GM21529 (cell line): ENCODE measurements at regions not wholly inside any gene's neighbourhood (a gene's known extent, or its start where the extent isn't known, plus 50 kb on each side); places are given as distances from the start of the nearest gene placed in this dataset.
"Not testable (repeated sequence)": the region's sequence is repeated elsewhere in the genome, so short reads cannot be mapped to it uniquely, and the experiment has no call there.

Experiments
- ATAC-seq: cut with Tn5 transposase; IDR thresholded peaks from one replicate; pipeline ENCODE4 v1.9.1; 2021; ENCODE audit not compliant: unreplicated experiment

DNA sequence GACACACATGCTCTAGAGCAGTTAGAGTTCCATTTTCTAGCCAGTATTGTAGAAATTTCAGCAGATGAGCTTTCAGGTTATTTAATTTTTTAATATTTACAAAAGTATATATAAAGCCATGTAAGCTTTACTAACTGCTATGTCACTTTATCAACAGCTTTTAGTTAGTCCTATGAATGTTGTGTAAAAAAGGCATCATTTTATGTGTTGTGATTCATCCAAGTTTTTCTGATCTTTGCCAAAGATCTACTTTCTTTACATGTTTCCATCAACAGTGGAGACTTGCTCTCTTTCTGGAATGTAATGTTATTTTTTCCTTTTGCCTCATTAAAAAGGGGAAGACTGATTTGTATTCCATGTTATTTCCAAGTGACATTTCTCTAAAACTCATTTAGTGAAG, 125.2 kb upstream of the TFPI start:
- ATAC-seq = no peak

DNA sequence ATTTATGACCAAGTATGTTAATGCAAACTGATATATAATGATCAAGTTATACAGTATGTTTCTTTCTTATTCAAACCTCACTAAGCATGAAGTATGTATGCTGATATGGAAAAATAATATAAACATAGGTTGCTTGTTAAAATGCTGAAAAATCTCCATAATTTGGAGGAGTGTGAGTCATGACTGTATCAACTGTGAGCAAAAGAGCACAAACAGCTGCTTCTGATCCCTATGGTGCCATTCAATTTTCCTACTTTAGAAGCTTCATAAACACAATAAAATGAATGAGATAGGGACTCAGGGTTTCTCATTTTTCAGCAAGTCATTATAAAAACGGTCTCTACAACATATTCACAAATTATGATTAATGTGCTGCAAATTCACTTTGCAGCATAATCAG, 129.9 kb upstream of the TFPI start:
- no peak for ATAC-seq

DNA sequence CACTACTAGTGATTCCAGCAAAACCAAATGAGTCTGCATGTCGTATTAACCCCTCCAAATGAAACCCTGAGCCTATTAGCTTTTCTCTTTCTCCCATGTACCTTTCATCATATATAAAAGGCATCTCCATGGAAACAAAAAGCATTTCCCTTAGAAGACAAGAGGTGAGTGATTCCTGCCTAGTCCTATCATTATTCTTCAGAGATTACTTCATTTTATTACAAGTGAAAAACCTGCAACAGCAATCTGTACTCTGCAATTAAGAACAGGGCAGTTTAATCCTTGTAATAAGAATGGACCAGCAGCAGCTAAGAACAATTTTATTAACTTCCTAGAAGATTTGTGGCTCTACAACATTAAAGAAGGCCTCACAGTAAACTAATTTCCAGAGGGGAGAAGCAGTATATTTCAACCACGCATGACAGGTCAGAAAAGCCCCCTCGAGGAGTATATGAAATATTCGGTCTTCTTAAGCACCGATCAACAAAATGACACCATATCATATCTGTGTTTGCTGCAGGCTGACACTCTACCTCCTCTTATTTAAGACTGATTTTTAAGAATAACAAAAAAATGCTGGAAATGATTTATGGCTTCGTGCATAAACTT, 132.3 kb upstream of the TFPI start:
- no peak for ATAC-seq

DNA sequence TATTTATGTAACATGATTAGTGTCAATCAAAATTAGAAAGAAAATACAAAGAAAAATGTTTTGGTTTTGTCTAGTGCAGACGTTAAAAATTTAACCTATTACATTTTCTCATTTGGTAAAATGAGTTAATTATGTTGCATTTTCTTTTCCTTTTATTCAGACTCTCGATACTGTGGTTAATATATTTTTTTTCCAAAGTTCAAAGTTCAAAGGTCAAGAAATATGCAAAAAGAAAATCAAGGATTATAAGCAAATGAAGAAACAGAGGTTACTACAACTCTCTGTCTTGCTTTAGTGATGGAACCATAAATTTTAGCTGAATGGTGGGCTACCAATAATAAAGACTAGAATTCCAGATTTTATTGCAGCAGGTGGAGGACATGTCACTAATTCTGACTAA, 133.3 kb upstream of the TFPI start:
- ATAC-seq = no peak

DNA sequence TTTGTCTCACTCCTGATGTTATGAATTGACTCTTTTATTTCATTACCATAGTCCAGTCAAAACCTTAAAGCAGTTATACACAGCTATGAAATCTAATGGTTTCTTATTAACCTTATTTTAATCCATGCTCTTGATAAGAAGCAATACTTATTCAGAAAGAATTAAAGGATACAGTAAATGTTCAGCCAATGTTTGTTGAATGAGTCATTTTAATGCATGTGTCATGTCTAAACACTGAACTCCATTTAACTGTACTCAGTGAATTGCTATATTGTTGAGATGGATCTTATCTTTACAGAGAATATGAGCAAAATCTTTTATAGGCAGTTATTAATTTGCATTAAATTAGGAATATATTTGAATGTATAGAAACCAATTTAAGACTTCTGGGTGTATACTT, 135.1 kb upstream of the TFPI start:
- no peak for ATAC-seq

DNA sequence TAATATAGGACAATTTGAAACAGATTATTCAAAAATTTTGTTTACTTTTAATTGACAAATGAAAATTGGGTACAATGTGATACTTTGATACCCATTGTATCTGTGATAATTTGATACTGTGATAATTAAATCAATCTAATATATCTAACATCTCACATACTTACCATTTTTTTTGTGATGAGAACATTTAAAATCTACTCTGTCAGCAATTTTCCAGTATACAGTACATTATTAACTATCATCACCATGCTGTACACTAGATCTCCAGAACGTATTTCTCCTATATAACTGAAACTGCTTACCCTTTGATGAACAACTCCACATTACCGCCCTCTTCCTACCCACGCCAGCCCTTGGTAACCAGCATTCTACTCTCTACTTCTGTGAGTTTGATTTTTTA, 139.7 kb upstream of the TFPI start:
- ATAC-seq = no peak

DNA sequence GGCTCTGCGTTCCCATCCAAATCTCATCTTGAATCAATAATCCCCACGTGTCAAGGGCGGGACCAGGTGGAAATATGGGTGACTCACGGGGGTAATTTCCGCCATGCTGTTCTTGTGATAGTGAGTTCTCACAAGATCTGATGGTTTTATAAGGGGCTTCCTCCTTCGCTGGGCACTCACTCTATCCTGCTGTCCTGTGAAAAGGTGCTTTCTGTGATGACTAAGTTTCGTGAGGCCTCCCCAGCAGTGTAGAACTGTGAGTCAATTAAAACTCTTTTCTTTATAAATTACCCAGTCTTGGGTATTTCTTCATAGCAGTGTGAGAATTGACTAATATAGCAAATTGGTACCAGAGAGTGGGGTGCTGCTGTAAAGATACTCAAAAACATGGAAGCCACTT, 142.4 kb upstream of the TFPI start:
- not testable (repeated sequence) for ATAC-seq

DNA sequence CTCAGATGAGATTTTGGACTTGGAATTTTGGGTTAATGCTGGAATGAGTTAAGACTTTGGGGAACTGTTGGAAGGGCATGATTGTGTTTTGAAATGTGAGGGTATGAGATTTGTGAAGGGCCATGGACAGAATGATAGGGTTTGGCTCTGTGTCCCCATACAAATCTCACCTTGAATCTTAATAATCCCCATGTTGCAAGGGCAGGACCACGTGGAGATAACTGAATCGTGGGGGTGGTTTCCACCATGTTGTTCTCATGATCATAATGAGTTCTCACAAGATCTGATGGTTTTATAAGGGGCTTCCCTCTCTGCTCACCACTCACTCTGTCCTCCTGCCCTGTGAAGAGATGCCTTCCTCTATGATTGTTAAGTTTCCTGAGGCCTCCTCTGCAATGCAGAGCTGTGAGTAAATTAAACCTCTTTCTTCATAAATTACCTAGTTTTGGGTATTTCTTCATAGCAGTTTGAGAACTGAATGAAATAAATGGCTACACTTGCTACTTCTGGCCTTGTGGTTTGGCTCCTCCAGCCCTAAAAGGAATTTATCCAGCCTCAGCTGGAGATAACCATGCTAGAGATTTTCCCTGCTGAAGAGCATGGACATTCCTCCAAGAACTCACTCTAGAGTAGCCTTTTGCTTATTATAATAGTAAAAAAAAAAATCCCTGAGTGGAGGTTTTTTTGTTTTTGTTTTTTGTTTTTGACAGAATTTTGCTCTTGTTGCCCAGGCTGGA, 144.3 kb upstream of the TFPI start:
- no peak for ATAC-seq

DNA sequence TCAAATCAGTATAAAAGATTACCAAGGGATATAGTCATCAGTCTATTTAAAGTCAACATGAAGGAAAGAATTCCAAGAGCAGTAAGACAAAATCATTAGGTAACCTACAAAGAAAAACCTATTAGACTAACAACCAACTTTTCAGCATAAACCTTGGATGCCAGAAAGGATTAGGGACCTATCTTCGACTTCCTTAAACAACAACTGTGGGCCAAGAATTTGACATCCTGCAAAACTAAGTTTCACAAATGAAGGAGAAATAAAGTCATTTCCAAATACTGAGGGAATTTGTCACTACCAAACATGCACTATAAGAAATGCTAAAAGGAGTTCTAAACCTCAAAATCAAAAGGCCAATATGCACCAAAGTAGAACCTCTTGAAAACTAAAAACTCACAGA, 147.9 kb upstream of the TFPI start:
- ATAC-seq = no peak

DNA sequence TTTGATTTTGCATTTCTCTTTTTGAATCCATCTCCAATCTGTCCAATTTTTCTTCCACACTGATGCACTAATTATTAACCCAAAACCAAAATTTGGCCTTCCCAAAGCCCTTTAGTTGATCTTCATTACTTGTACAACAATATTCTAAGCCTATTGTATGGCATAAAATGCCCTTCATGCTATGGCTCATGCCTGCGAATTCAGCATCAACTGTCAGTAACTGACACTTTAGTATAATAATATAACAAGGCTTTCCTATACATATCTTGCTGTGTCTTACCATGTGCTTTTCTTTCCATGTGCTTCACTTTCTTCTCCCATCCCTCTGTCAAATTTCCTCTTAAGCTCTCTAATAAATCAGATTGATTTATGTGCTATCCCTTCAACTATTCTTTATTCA, 154.0 kb upstream of the TFPI start:
- no peak for ATAC-seq

DNA sequence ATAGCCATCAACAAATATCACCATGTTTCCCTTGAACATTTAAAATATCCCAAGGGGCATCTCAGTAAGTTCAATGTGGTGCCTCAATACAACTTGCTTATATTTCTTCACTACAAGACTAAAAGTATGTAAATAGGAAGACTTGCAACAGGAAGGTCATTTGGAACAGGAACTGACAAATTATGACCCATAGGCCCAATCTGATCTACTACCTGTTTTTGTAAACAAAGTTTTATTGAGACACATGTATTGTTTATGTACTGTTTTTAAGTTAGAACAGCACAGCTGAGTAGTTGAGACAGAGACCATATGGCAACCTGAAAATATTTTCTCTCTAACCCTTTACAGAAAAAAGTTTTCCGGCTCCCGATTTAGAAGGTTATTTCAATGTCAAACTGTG, 154.8 kb upstream of the TFPI start:
- ATAC-seq = no peak

DNA sequence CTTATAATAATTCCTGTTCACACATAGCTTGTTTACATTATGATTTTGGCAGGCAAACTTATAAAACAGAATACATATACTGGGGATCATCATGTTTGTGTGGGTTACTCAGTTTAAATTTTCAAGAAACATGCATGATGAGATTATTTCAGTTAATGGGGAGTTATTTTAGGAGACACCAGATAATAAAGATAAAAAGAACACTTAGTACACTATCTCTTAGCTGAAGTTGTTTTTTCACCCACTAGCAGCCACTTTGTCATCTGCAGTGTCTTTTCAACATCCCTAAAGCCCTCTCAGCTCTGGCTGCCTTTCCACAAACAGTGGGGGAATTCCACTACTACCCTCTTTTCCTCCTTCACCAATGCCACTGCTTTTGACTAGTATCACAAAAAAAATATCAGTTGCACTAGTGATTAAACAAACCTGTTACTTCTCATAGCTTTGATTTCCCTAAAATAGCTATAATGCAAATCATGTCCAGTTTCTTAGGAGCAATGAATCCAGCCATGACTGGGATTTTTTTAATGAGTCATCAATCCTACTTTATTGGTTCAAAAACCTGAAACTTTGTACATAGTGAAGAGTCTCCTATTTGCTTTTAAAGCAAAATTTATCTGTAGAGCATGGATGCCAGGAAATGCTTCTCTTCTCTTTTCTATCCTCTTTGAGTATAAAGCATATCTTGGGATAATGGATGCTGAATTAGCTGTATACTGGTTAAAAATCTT, 156.7 kb upstream of the TFPI start:
- ATAC-seq = no peak

DNA sequence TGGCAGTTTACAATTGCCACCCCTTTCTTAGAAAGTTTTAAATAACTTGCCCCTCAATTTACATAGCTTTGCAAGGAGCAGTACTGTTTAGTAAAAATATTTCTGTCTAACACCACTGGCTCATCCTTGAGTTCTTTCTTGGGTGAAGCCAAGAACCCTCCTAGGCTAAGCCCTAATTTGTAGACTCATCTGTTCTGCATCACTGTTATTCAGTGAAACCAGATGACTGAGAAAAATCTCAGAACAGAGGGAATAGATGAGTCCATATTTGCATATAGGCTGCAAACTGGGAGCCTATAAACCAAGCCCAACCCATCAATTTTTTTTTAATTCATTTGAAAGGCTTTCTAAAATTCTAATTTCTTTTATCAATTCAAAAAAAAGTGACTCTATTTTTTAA, 161.4 kb upstream of the TFPI start:
- no peak for ATAC-seq

DNA sequence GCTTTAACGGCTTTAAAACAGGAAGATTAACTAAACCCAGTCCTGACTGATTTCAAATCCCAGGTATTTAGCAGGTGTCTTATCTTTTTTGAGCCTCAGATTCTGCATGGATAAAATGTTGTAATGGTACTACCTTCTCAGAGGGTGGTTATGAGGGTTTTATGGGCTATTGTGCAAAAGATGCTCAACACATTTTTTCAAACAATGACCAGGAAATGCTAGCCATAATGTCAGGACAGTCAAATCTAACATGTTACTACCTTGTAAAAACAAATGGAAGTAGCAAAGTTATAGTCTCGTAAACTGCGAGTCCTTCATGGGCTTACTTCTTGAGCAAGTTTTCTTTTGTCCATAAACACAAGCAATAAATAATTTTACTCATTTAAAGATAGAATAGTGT, 162.1 kb upstream of the TFPI start:
- no peak for ATAC-seq

DNA sequence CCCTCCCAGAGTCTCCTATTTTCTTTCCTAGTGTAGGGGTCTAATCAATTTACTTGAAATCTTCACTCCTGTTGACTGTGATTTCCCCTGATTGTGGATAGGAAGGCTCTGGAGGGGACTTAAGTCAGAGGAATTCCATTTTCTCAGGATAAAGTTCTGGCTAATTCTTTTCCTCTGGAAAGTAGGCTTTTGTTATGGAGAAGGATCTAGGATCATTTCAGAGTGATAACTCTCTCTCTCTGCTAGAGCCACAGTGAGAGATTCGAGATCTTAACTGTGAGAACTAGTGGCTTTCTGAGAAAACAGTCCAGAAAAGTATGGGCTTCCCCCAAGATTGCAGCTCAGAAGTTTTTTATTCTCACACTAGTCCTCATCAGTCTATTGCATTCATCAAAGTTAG, 163.9 kb upstream of the TFPI start:
- no peak for ATAC-seq

DNA sequence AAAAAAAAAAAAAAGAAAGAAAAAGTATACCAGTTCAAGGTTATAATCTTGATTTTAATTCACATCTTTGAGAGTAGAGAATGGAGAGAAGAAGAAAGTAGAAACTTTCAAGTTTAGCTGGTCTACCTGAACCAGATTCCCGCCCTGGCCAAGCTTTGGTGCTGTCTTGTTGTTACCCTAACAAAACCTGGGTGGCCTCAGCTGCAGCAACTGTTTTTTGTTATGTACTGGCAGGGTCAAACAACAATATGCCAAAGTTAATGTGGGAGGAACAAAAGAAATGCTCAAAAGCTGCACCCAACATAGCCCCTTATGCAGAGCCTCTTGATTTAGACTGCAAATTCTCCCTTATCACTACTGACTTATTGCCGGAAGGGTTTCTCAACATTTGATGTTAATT, 165.3 kb upstream of the TFPI start:
- ATAC-seq = no peak

DNA sequence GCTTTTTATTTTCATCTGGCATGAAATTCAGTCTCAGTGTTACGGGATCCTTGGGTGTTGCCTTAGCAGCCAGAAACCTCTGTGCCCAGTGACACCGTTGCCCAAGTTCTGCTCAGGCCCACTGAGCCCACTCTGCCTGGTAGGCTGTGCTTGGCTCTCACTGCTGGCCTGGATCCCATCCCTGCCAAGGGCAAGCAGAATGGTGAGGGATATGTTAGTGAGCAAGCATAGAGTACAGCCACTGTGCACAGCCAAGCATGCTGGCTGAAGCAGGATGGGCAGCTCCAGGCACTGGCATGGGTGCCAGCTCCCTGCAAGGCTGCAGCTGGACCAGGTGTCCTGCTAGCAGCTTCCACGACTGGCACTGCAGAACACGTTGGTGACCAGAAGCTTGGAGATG, 194.7 kb upstream of the TFPI start:
- no peak for ATAC-seq

DNA sequence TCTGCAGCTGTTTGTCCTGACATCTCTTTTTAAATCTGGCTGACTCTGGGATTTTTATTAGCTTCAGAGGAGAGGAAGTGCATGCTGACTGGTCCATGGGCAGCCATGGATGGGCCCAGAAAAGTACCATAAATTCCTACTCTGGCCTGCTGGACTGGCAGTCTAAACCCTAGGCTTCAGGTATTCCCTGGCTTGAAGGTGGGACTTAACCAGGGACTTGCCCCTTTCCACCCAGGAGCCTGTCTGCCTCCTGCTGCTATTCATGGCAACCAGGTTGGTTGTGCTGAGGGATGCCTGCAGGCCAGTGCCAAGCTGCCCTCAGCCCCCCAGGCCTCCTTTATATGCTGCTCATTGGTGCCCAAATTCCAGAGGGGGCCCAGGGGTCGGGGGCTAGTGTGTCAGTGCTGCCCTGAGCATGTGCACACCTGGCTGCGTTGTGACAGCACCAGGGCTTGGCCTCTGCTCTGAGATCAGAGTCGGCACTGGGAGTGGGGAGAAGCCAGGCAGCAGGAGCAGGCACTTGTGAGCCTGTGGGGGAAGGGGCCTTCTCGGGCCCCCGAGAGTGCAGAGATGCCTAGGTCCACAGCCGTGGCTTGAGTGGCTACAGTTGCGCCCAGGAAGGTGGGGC, 195.7 kb upstream of the TFPI start:
- ATAC-seq = no peak

DNA sequence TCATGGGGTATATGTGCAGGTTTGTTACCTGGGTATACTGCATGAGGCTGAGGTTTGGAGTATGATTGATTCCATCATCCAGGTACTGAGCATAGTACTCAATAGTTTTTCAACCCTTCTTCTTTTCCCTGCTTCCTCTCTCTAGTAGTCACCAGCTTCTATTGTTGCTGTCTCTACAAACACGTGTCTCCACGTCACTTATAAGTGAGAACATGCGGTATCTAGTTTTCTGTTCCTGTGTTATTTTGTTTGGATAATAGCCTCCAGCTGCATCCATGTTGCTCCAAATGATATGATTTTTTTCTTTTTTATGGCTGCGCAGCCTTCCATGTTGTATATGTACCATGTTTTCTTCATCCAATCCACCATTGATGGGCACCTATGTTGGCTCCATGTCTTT, 214.8 kb upstream of the TFPI start:
- ATAC-seq = no peak

DNA sequence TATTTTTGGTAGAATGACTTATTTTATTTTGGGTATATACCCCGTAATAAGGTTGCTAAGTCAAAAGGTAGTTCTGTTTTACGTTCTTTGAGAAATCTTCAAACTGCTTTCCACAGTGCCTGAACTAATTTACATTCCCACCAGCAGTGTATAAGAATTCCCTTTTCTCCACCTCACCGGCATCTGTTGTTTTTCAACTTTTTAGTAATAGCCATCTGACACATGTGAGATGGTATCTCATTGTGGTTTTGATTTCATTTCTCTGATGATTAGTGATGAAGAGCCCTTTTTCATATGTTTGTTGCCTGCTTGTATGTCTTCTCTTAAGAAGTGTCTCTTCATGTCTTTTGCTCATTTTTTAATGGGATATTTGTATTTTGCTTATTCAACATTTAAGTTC, 215.2 kb upstream of the TFPI start:
- ATAC-seq = no peak

DNA sequence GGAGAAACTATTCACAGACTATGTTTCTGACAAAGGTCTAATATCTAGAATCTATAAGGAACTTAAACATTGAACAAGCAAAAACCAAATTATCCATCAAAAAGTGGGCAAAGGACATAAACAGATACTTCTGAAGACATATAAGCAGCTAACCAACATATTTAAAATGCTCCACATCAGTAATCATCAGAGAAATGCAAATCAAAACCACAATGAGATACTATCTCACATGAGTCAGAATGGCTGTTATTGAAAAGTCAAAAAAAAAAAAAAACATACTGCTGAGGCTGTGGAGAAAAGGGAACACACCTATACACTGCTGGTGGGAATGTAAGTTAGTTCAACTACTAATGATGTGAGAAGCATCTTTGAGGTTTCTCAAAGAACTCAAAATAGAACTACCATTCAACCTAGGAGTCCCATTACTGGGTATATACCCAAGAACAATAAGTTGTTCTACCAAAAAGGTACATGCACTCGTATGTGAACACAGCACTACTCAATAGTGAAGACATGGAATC, 220.4 kb upstream of the TFPI start:
- no peak for ATAC-seq

DNA sequence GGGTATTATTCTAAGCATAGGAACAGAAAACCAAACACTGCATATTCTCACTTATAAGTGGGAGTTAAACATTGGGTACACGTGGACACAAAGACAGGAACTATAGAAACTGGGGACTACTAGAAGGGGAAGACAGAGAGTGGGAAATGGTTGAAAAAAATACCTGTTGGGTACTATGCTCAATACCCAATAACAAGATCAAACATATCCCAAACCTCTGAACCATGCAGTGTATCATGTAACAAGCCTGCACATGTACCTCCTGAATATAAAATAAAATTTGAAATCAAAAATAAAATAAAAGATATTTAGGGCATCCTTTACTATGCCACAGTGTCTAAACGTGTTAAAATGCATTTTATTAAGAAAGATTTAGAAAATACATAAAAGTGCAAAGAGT, 221.0 kb upstream of the TFPI start:
- ATAC-seq = no peak
